ENCODE measurements at regions not wholly inside any gene's neighbourhood (a gene's known extent, or its start where the extent isn't known, plus 50 kb on each side); places are given as distances from the start of the nearest gene placed in this dataset.

DNA sequence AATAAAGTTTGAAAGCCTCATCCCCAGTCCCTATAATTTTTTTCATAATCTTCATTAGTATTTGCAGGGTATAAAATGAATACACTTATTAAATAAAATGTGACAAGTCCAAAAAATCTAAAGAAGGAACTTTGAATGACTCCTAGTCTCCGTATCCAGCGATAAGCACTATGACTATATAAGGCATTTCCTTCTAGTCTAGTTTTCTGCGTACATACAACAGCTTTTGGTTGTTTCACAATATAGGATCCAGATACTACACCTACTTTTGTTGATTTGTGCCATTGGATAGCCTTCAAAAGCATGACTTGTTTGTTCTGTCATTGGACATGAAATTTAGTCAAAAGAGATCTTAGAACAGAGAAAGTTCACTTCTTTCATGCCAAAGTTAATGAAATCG is 133.3 kb upstream of the PWP1 start (continued):
- TF ChIP-seq, protein P1, sequence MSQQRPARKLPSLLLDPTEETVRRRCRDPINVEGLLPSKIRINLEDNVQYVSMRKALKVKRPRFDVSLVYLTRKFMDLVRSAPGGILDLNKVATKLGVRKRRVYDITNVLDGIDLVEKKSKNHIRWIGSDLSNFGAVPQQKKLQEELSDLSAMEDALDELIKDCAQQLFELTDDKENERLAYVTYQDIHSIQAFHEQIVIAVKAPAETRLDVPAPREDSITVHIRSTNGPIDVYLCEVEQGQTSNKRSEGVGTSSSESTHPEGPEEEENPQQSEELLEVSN (IDR thresholded peaks at IDR 0.05): no peak

All from H1 (cell line).